SK-N-SH (cell line): ENCODE measurements at regions not wholly inside any gene's neighbourhood (a gene's known extent, or its start where the extent isn't known, plus 50 kb on each side); places are given as distances from the start of the nearest gene placed in this dataset.

Source experiments
- CTCF ChIP-seq: fragments of 200-600 bp; sonication (generic); IDR thresholded peaks from 2 replicates; pipeline ENCODE4 v1.6.1; 2017; ENCODE audit warnings: antibody characterized with exemption, mild to moderate bottlenecking, moderate library complexity
- ELF1 ChIP-seq: IDR thresholded peaks from 2 replicates; pipeline ENCODE4 v1.4.0; 2012
- EZH2phosphoT487 ChIP-seq: fragments of 200-600 bp; sonication (generic); IDR thresholded peaks from 2 replicates; pipeline ENCODE4 v1.6.1; 2017; ENCODE audit warnings: low read depth, mixed run types, mild to moderate bottlenecking, antibody characterized with exemption, moderate library complexity, borderline replicate concordance
- GATA2 ChIP-seq: sonication (generic); formaldehyde crosslinking; IDR thresholded peaks from 2 replicates; pipeline ENCODE4 v1.5.0; 2020; ENCODE audit warnings: mild to moderate bottlenecking, missing genetic modification reagents
- MXI1 ChIP-seq: IDR thresholded peaks from 2 replicates; pipeline ENCODE4 v1.6.1; 2012; ENCODE audit warnings: mild to moderate bottlenecking, low read depth, low read length, improper control_type of control experiment
- RCOR1 ChIP-seq: fragments of 150-350 bp; IDR thresholded peaks from 2 replicates; pipeline ENCODE4 v1.6.1; 2017; ENCODE audit warnings: antibody characterized with exemption, low read length
- REST ChIP-seq: IDR thresholded peaks from 2 replicates; pipeline ENCODE4 v1.6.1; 2012; ENCODE audit warnings: mild to moderate bottlenecking, low read depth, low read length, moderate library complexity
- SIN3A ChIP-seq: IDR thresholded peaks from 2 replicates; pipeline ENCODE4 v1.6.1; 2012; ENCODE audit warnings: low read depth, mild to moderate bottlenecking, low read length, moderate library complexity, borderline replicate concordance
- TAF1 ChIP-seq: IDR thresholded peaks from 2 replicates; pipeline ENCODE4 v1.6.1; 2012; ENCODE audit warnings: low read depth, mild to moderate bottlenecking, low read length, moderate library complexity, borderline replicate concordance
- YY1 ChIP-seq: IDR thresholded peaks from 2 replicates; pipeline ENCODE4 v1.4.0; 2012; ENCODE audit warnings: low read depth, mild to moderate bottlenecking

- TF ChIP-seq CTCF (no peak), SIN3A (no peak), ELF1 (no peak), GATA2 (CRISPR knock-in tag) (no peak), MXI1 (no peak), REST (no peak), YY1 (no peak), RCOR1 (no peak), EZH2phosphoT487 (no peak), TAF1 (no peak)
Observed at GRCh38 chr13:112227031-112227430, 149.1 kb upstream of the SPACA7 start.
